SK-N-SH treated with all-trans-retinoic acid at 6 μM for 48 hours (cell line): ENCODE measurements at regions not wholly inside any gene's neighbourhood (a gene's known extent, or its start where the extent isn't known, plus 50 kb on each side); places are given as distances from the start of the nearest gene placed in this dataset.

ENCODE experiments used
- ATAC-seq: fragments of 200-7000 bp; cut with Tn5 transposase; 3 replicates; pipeline ENCODE4 v1.9.1; 2020; ENCODE audit warnings: mild to moderate bottlenecking, moderate library complexity
- ARNTL ChIP-seq: fragments of 450-650 bp; formaldehyde crosslinking; IDR thresholded peaks from 2 replicates; pipeline ENCODE4 v1.5.0; 2020; ENCODE audit warnings: low read depth, mild to moderate bottlenecking, moderate library complexity, borderline replicate concordance
- BACH2 ChIP-seq: fragments of 250-450 bp; sonication (Bioruptor Pico); IDR thresholded peaks from 2 replicates; pipeline ENCODE4 v1.9.0; 2021; ENCODE audit warnings: mild to moderate bottlenecking, borderline replicate concordance
- CREB5 ChIP-seq: fragments of 250-450 bp; sonication (Bioruptor Pico); IDR thresholded peaks from 2 replicates; pipeline ENCODE4 v1.5.1; 2020; ENCODE audit warnings: low read depth, mild to moderate bottlenecking, moderate library complexity
- CSDC2 ChIP-seq: fragments of 250-450 bp; sonication (Bioruptor Pico); IDR thresholded peaks from 2 replicates; pipeline ENCODE4 v1.5.0; 2020; ENCODE audit warnings: mild to moderate bottlenecking, moderate library complexity
- ESRRG ChIP-seq: fragments of 250-450 bp; sonication (Bioruptor Pico); IDR thresholded peaks from 2 replicates; pipeline ENCODE4 v1.6.1; 2021; ENCODE audit warnings: mild to moderate bottlenecking
- GLIS3 ChIP-seq: fragments of 250-450 bp; sonication (Bioruptor Pico); IDR thresholded peaks from 2 replicates; pipeline ENCODE4 v1.5.0; 2020; ENCODE audit warnings: mild to moderate bottlenecking, moderate library complexity
- ISL1 ChIP-seq: fragments of 250-450 bp; sonication (Bioruptor Pico); IDR thresholded peaks from 2 replicates; pipeline ENCODE4 v2.1.2; 2022; ENCODE audit warnings: mild to moderate bottlenecking, moderate library complexity
- POU6F1 ChIP-seq: fragments of 250-450 bp; sonication (Bioruptor Pico); IDR thresholded peaks from 2 replicates; pipeline ENCODE4 v1.8.0; 2021; ENCODE audit warnings: low read depth, mild to moderate bottlenecking, moderate library complexity, borderline replicate concordance
- PPARA ChIP-seq: fragments of 250-450 bp; sonication (Bioruptor Pico); IDR thresholded peaks from 2 replicates; pipeline ENCODE4 v1.5.0; 2020; ENCODE audit warnings: mild to moderate bottlenecking, borderline replicate concordance
- RARB ChIP-seq: fragments of 250-450 bp; sonication (Bioruptor Pico); IDR thresholded peaks from 2 replicates; pipeline ENCODE4 v1.8.0; 2021; ENCODE audit warnings: mild to moderate bottlenecking, moderate library complexity
- SNAI2 ChIP-seq: fragments of 250-450 bp; sonication (Bioruptor Pico); IDR thresholded peaks from 2 replicates; pipeline ENCODE4 v1.5.0; 2020; ENCODE audit warnings: mild to moderate bottlenecking, moderate library complexity
- TCF4 ChIP-seq: fragments of 250-450 bp; sonication (Bioruptor Pico); IDR thresholded peaks from 2 replicates; pipeline ENCODE4 v1.8.0; 2021; ENCODE audit warnings: mild to moderate bottlenecking, moderate library complexity, borderline replicate concordance
- TOX ChIP-seq: fragments of 250-450 bp; sonication (Bioruptor Pico); IDR thresholded peaks from 2 replicates; pipeline ENCODE4 v1.8.0; 2021; ENCODE audit warnings: mild to moderate bottlenecking, moderate library complexity, borderline replicate concordance
- TSHZ2 ChIP-seq: fragments of 250-450 bp; sonication (Bioruptor Pico); IDR thresholded peaks from 2 replicates; pipeline ENCODE4 v1.5.0; 2020; ENCODE audit warnings: mild to moderate bottlenecking, moderate library complexity
- ZC3H10 ChIP-seq: fragments of 250-450 bp; sonication (Bioruptor Pico); IDR thresholded peaks from 2 replicates; pipeline ENCODE4 v1.5.1; 2021; ENCODE audit warnings: mild to moderate bottlenecking, moderate library complexity
- ZFP3 ChIP-seq: fragments of 250-450 bp; sonication (Bioruptor Pico); IDR thresholded peaks from 2 replicates; pipeline ENCODE4 v1.5.0; 2020; ENCODE audit warnings: mild to moderate bottlenecking, moderate library complexity
- ZFP30 ChIP-seq: fragments of 450-650 bp; formaldehyde crosslinking; IDR thresholded peaks from 2 replicates; pipeline ENCODE4 v1.5.0; 2022; ENCODE audit warnings: mild to moderate bottlenecking, moderate library complexity
- ZNF565 ChIP-seq: fragments of 450-650 bp; formaldehyde crosslinking; conservative IDR thresholded peaks from 2 replicates; pipeline ENCODE4 v1.5.0; 2020; ENCODE audit warnings: low read depth, mild to moderate bottlenecking, moderate library complexity
- ZNF70 ChIP-seq: fragments of 450-650 bp; formaldehyde crosslinking; IDR thresholded peaks from 2 replicates; pipeline ENCODE4 v1.5.0; 2020; ENCODE audit warnings: mild to moderate bottlenecking, moderate library complexity
- ZNF8 ChIP-seq: fragments of 450-650 bp; formaldehyde crosslinking; IDR thresholded peaks from 2 replicates; pipeline ENCODE4 v1.5.0; 2020; ENCODE audit warnings: mild to moderate bottlenecking, moderate library complexity
- TF ChIP-seq, protein P1 (sequence below): fragments of 250-450 bp; sonication (Bioruptor Pico); IDR thresholded peaks from 2 replicates; pipeline ENCODE4 v1.8.0; 2020; ENCODE audit warnings: mild to moderate bottlenecking, moderate library complexity, borderline replicate concordance
- TF ChIP-seq, protein P2 (sequence below): fragments of 250-450 bp; sonication (Bioruptor Pico); IDR thresholded peaks from 2 replicates; pipeline ENCODE4 v1.5.1; 2021; ENCODE audit warnings: mild to moderate bottlenecking, moderate library complexity

- ATAC-seq: no peak
- TF ChIP-seq, protein P1, sequence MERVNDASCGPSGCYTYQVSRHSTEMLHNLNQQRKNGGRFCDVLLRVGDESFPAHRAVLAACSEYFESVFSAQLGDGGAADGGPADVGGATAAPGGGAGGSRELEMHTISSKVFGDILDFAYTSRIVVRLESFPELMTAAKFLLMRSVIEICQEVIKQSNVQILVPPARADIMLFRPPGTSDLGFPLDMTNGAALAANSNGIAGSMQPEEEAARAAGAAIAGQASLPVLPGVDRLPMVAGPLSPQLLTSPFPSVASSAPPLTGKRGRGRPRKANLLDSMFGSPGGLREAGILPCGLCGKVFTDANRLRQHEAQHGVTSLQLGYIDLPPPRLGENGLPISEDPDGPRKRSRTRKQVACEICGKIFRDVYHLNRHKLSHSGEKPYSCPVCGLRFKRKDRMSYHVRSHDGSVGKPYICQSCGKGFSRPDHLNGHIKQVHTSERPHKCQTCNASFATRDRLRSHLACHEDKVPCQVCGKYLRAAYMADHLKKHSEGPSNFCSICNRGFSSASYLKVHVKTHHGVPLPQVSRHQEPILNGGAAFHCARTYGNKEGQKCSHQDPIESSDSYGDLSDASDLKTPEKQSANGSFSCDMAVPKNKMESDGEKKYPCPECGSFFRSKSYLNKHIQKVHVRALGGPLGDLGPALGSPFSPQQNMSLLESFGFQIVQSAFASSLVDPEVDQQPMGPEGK: no peak
- TF ChIP-seq TOX (CRISPR knock-in tag) (no peak), ZFP30 (CRISPR knock-in tag) (no peak), POU6F1 (no peak)
Observed at GRCh38 chr2:23058435-23058834, 326.5 kb upstream of the KLHL29 start.

DNA sequence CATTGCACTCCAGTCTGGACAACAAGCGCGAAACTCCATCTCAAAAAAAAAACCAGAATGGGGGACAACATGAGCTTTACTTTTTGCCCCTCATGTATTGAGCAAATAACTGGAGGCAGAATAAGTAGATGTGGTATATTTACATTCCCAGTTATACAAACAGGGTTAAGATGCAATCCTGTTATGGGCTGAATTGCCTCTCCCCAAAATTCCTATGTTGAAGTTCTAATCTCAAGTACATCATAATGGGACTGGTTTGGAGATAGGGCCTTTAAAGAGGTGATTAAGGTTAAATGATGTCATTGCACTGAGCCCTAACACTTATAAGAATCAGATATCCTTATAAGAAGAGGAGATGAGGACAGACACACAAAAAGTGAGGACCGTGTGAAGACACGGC is 319.8 kb upstream of the KLHL29 start:
- TF ChIP-seq PPARA (CRISPR knock-in tag) (no peak), TSHZ2 (CRISPR knock-in tag) (no peak), ZC3H10 (no peak), SNAI2 (CRISPR knock-in tag) (no peak), ZNF565 (CRISPR knock-in tag) (no peak), GLIS3 (no peak), ZFP3 (CRISPR knock-in tag) (no peak), RARB (CRISPR knock-in tag) (no peak), ZFP30 (CRISPR knock-in tag) (no peak), ESRRG (CRISPR knock-in tag) (no peak)
- TF ChIP-seq, protein P2, sequence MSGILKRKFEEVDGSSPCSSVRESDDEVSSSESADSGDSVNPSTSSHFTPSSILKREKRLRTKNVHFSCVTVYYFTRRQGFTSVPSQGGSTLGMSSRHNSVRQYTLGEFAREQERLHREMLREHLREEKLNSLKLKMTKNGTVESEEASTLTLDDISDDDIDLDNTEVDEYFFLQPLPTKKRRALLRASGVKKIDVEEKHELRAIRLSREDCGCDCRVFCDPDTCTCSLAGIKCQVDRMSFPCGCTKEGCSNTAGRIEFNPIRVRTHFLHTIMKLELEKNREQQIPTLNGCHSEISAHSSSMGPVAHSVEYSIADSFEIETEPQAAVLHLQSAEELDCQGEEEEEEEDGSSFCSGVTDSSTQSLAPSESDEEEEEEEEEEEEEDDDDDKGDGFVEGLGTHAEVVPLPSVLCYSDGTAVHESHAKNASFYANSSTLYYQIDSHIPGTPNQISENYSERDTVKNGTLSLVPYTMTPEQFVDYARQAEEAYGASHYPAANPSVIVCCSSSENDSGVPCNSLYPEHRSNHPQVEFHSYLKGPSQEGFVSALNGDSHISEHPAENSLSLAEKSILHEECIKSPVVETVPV (CRISPR knock-in tag): no peak
- no peak for ATAC-seq

DNA sequence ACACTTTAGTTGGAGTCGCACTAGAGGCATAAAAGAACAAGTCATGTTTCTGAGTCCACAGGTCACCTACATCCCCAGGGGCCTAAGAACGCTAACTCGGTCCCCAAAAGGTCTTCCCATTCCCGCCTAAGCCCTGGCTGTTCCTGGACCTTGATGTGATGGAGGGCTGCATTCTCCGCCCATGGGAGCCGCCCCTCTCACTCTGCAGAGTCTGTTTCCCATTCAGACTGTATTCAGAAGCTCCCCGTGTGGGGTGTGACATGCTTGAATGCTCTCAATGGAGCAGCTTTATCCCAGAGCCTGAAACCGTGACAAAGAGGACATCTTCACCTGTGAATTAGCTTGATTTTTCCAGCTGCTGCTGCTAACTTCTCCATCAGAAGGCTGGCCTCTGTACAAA is 319.0 kb upstream of the KLHL29 start:
- no peak for ATAC-seq
- no peak for TF ChIP-seq CSDC2 (CRISPR knock-in tag)
- TF ChIP-seq ZFP30 (CRISPR knock-in tag): no peak
- no peak for TF ChIP-seq CREB5 (CRISPR knock-in tag)
- TF ChIP-seq ZNF8 (CRISPR knock-in tag): no peak
- TF ChIP-seq, protein P2 (CRISPR knock-in tag): no peak
- TF ChIP-seq POU6F1: no peak
- no peak for TF ChIP-seq ZFP3 (CRISPR knock-in tag)
- no peak for TF ChIP-seq ARNTL (CRISPR knock-in tag)
- no peak for TF ChIP-seq TOX (CRISPR knock-in tag)
- TF ChIP-seq ISL1 (CRISPR knock-in tag): no peak
- TF ChIP-seq ESRRG (CRISPR knock-in tag): no peak
- TF ChIP-seq TCF4: no peak
- TF ChIP-seq ZNF70 (CRISPR knock-in tag): no peak
- TF ChIP-seq ZC3H10: no peak
- TF ChIP-seq TSHZ2 (CRISPR knock-in tag): no peak
- no peak for TF ChIP-seq RARB (CRISPR knock-in tag)
- TF ChIP-seq BACH2 (CRISPR knock-in tag): no peak
